MCF 10A (cell line): ENCODE measurements at regions not wholly inside any gene's neighbourhood (a gene's known extent, or its start where the extent isn't known, plus 50 kb on each side); places are given as distances from the start of the nearest gene placed in this dataset.

ENCODE experiments used
- BruUV-seq: library from RNA; stranded (reverse); fragments of 400-500 nt; replicated peaks from 2 replicates; lab custom pipeline; 2021; lab: Mats Ljungman, UMichigan
- CTCF ChIA-PET: fragments of 300-600 bp; sonication (Branson Sonifier 250); formaldehyde crosslinking; extraction: SDS; loops from one replicate; lab custom pipeline; 2021; ENCODE audit warnings: antibody characterized with exemption, inconsistent platforms; lab: Yijun Ruan, JAX
- POLR2A ChIA-PET: fragments of 300-600, 350-650 bp; sonication (Branson Sonifier 250); formaldehyde crosslinking; extraction: SDS; loops from one replicate; lab custom pipeline; 2020; ENCODE audit warnings: antibody characterized with exemption, inconsistent platforms; lab: Yijun Ruan, JAX
- DNase-seq: peaks from one replicate; pipeline ENCODE4 v3.0.0-alpha.2; 2018; ENCODE audit not compliant: unreplicated experiment
- H3K27ac Mint-ChIP-seq: one replicate; pipeline ENCODE4 v1.8.0; 2022; ENCODE audit warnings: mild to moderate bottlenecking, low read depth, mixed read lengths; ENCODE audit not compliant: unreplicated experiment
- H3K27me3 Mint-ChIP-seq: one replicate; pipeline ENCODE4 v1.8.0; 2022; ENCODE audit warnings: mixed read lengths; ENCODE audit not compliant: insufficient read depth, unreplicated experiment
- H3K36me3 Mint-ChIP-seq: one replicate; pipeline ENCODE4 v1.8.0; 2022; ENCODE audit warnings: mild to moderate bottlenecking, moderate library complexity, mixed read lengths; ENCODE audit not compliant: insufficient read depth, unreplicated experiment
- H3K4me1 Mint-ChIP-seq: one replicate; pipeline ENCODE4 v1.8.0; 2022; ENCODE audit warnings: mixed read lengths; ENCODE audit not compliant: insufficient read depth, unreplicated experiment
- H3K4me3 Mint-ChIP-seq: one replicate; pipeline ENCODE4 v1.8.0; 2022; ENCODE audit warnings: mild to moderate bottlenecking, moderate library complexity, mixed read lengths; ENCODE audit not compliant: unreplicated experiment
- H3K9me3 Mint-ChIP-seq: one replicate; pipeline ENCODE4 v1.8.0; 2022; ENCODE audit warnings: mixed read lengths; ENCODE audit not compliant: unreplicated experiment
- intact Hi-C: fragments of 100-400 bp; cut with micrococcal nuclease; formaldehyde crosslinking; loops from 2 replicates; pipeline ENCODE4 v1.14.1; 2022
- TF ChIP-seq, protein P1 (sequence below): fragments of 200-600 bp; IDR thresholded peaks from one replicate; pipeline ENCODE4 v1.8.0; 2022; ENCODE audit warnings: antibody characterized with exemption, mild to moderate bottlenecking; ENCODE audit not compliant: unreplicated experiment

DNA sequence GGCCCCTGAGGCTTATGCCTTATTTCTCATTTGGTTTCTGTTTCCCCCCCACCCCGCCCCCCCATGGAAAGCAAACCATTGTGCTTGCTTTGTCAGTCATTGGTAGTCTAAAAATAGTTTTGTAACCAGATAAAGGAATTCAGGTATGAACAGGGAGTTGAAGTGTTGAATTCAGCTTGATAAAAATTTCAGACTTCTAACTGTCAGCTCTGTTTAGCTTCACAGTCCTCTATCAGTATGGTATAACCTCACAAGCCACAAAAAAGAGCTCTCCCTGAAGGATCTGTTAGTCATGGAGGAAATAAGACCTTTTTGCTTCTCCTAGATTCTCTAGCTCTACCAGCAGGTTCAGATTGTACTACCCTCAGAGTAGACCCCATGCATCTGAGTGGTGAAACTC lies 378.1 kb downstream of the TMEM38B start:
- Mint-ChIP-seq H3K4me3 (no peak overlapping the region), H3K27ac (no peak overlapping the region), H3K36me3 (no peaks in the 10 kb centered on the region), H3K27me3 (no peaks in the 10 kb centered on the region), H3K4me1 (no peaks in the 10 kb centered on the region), H3K9me3 (peaks cover 41% of the 10 kb centered on the region)
- no TSS peak for BruUV-seq
- TF ChIP-seq, protein P1, sequence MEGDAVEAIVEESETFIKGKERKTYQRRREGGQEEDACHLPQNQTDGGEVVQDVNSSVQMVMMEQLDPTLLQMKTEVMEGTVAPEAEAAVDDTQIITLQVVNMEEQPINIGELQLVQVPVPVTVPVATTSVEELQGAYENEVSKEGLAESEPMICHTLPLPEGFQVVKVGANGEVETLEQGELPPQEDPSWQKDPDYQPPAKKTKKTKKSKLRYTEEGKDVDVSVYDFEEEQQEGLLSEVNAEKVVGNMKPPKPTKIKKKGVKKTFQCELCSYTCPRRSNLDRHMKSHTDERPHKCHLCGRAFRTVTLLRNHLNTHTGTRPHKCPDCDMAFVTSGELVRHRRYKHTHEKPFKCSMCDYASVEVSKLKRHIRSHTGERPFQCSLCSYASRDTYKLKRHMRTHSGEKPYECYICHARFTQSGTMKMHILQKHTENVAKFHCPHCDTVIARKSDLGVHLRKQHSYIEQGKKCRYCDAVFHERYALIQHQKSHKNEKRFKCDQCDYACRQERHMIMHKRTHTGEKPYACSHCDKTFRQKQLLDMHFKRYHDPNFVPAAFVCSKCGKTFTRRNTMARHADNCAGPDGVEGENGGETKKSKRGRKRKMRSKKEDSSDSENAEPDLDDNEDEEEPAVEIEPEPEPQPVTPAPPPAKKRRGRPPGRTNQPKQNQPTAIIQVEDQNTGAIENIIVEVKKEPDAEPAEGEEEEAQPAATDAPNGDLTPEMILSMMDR = no peak
- CTCF ChIA-PET = interaction anchor here (1.1 kb wide), 1 partner anchor 25 kb away, joined by 4 read pairs; no protein-coding TSS in a partner anchor
- DNase-seq = no peak
- intact Hi-C loops = no loop called here
- POLR2A ChIA-PET = no interaction called here

DNA sequence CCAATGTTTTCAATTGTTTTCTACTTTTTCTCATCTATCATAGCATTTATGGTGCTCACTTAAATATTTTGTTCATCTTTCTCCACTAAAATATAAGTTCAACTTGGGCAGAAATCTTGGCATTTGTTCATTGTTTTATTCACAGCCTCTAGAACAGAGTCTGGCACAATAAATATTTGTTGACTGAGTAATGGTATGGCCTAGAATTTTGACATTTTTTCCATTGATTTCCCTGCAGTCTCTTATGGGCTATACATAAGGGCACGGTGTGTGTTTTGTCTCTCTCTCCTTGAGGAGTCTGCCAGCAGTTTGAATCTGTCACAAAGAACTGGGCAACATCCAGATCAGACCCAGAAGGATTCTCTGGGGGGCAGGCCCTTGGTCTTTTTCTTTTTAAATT lies 379.7 kb downstream of the TMEM38B start:
- intact Hi-C loops = no loop called here
- no peak overlapping the region for H3K27ac Mint-ChIP-seq
- BruUV-seq = no TSS peak
- DNase-seq = no peak
- ChIA-PET POLR2A (interaction anchor here (0.6 kb wide), 1 partner anchor 147 kb away, joined by 3 read pairs; no protein-coding TSS in a partner anchor), CTCF (no interaction called here)
- peaks cover 27% of the 10 kb centered on the region for H3K9me3 Mint-ChIP-seq
- no peaks in the 10 kb centered on the region for H3K27me3 Mint-ChIP-seq
- TF ChIP-seq, protein P1 = no peak
- H3K4me1 Mint-ChIP-seq = no peaks in the 10 kb centered on the region
- H3K36me3 Mint-ChIP-seq = no peaks in the 10 kb centered on the region
- no peak overlapping the region for H3K4me3 Mint-ChIP-seq

DNA sequence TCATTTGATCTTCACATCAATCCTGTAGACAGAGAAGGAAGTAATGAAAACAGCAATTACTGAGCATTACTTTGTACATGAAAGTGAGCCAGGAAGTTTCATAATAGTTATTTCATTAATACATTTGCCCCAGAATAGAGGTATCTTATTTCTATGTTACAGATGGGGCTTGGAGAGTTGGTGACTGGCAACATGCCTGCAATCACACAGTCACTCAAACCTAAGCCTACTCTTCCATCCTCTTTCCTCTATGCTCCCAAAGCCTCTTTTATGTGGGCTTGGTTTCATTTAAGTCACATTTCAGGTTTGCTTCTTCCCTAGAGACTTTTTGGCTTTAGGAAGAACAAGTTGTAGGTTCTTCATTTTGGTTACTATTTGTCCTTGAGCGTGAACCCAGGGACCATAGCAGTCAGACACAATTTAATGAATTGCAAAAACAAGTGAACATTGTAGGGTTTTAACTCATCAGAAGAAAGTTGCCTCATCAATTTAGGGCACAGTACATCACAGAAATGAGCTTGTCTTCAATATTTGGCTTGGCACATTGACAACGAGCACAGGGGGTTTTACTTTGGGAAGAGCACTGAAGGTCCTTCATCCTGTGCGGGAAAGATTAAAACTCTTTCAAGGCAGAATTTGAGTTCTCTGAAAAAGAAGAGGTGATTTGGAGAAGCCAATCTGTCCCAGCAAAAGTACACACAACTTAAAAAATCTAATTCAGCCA lies 381.1 kb downstream of the TMEM38B start:
- POLR2A ChIA-PET = no interaction called here
- no TSS peak for BruUV-seq
- Mint-ChIP-seq H3K4me3 (no peak overlapping the region), H3K36me3 (no peaks in the 10 kb centered on the region), H3K4me1 (no peaks in the 10 kb centered on the region), H3K27me3 (no peaks in the 10 kb centered on the region), H3K27ac (no peak overlapping the region), H3K9me3 (peaks cover 14% of the 10 kb centered on the region)
- TF ChIP-seq, protein P1 = no peak
- intact Hi-C loops = no loop called here
- DNase-seq = peak; percentile 34
- CTCF ChIA-PET = no interaction called here

DNA sequence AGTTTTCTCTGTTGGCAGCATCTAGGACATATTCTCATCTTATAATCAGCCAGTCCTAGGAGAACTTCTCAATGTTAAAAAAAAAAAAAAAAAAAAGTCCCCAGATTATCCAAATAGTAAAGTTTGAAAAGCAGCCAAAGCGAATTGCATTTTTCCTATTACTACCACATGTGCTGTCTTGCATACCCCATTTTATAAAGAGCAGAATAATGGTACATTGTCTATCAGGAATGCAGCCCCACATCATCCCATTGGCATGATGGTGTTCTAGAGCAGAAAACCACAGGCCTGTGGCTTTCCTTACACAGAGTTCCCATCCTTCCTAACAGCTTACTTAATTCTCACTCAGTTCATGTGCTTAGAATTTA lies 381.6 kb downstream of the TMEM38B start:
- Mint-ChIP-seq H3K4me3 (no peak overlapping the region), H3K9me3 (peaks cover 16% of the 10 kb centered on the region), H3K27ac (no peak overlapping the region), H3K4me1 (no peaks in the 10 kb centered on the region), H3K27me3 (no peaks in the 10 kb centered on the region), H3K36me3 (no peaks in the 10 kb centered on the region)
- DNase-seq = peak; percentile 41
- TF ChIP-seq, protein P1 = no peak
- intact Hi-C loops = no loop called here
- POLR2A ChIA-PET = no interaction called here
- no TSS peak for BruUV-seq
- CTCF ChIA-PET = interaction anchor here (0.5 kb wide), 1 partner anchor 173 kb away, joined by 3 read pairs; no protein-coding TSS in a partner anchor
